Medulla oblongata (tissue), 1 donor: ENCODE measurements at regions not wholly inside any gene's neighbourhood (a gene's known extent, or its start where the extent isn't known, plus 50 kb on each side); places are given as distances from the start of the nearest gene placed in this dataset.

ENCODE experiments used
- DNase-seq: peaks from one replicate; pipeline ENCODE4 v3.0.0-alpha.2; 2015; ENCODE audit errors: extremely low spot score

GRCh38 chr2:20560011-20560410 lies 90.9 kb downstream of the HS1BP3 start:
- DNase-seq = no peak

DNA sequence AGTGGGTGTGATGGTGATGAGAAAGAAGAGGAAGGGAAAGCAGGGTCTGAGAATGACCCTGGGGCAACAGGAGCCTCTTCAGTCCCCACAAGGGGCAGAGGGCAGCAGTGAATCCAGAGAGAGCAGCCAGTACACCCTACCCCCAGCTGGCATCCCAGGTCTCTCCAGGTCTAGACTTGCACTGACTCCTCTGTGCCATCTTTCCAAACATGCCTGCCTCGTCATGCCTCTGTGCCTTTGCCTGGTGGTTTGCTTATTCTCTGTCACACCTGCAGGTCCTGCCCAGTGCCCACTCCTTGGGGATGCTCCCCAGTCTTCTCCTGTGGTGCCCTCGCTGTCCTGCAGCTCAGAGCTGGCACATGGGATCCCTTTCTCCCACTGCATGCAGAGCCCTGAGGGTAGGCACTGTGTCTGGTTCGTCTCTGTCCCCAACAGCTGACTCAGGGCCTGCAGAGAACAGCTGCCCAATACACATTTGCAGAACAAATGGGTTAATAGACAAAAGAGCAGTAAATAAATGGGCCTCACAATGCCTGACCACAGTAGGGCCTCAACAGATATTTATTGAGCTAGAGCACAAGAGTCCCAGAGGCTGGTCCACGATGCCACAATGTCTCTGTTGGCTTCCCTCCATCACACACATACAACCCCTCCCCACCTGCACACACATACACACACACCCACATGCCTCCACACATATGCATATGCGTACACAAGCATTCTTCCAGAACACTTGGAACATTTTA lies 89.8 kb downstream of the HS1BP3 start:
- no peak for DNase-seq

- no peak for DNase-seq
Measured at GRCh38 chr2:20561637-20562454, 89.1 kb downstream of the HS1BP3 start.

- no peak for DNase-seq
Measured at GRCh38 chr2:20562540-20563225, 88.2 kb downstream of the HS1BP3 start.

DNA sequence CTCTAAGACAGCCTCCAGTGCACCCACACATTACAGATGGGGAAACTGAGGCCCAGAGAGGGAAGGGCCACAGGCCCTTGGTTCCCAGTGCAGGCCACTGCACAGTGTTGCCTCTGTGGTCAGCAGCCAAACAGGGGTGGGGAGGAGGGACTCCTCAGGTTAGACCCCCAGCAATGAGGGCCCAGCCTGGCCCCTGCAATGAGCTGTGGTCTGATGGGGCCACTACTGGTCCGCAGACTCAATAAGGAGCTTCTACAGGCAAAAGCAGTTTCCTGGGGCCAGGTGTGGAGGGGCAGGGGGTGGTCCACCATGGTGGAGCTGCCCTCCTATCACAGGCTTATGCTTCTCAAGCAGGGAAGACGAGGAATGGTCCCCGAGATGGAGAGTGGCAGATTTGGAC lies 87.6 kb downstream of the HS1BP3 start:
- no peak for DNase-seq

DNA sequence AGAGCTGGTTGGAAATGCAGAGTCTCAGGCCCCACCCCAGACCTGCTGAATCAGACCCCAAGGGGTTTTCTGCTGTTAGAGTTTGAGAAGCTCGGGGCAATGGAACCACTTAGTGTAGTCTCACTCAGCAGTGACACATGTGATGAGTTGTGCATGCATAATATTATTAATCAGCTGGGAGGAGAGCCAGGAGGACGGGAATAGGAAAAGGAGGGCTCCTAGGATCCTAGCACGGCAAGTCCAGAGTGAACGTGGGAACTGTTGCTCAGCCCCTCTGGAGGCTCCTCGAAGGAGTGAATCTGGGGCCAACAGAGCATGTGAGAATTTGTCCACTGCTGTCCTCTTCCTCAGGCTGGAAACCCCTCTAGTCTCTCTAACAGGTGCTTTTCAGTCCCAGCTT lies 87.1 kb downstream of the HS1BP3 start:
- no peak for DNase-seq

DNA sequence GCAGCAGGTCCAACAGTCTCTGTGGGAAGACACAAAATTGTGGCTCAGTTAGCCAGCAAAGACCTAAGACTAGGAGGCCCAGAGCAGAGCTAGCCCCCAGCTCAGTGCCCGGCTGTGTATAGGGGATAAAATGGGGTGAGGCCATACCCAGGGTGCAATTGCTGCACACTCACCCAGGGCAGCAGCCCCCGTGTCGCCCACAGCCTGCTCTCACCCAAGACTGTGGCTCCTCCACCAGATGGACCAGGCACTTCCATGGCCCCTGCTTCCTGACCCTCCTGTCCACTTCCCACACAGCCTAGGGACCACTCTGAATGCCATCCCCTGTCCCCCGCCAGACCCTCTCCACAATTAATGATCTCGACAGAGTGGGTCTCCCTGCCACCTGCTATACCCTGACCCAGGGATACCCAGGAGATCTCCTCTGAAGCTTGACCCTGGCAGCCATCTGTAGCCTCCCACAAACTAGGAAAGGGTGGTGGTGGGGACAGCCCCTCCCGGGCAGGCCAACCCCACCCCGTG lies 85.7 kb downstream of the HS1BP3 start:
- DNase-seq = no peak

GRCh38 chr2:20565623-20566236 lies 85.2 kb downstream of the HS1BP3 start:
- no peak for DNase-seq

GRCh38 chr2:20566331-20566730 lies 84.6 kb downstream of the HS1BP3 start:
- DNase-seq = no peak

DNA sequence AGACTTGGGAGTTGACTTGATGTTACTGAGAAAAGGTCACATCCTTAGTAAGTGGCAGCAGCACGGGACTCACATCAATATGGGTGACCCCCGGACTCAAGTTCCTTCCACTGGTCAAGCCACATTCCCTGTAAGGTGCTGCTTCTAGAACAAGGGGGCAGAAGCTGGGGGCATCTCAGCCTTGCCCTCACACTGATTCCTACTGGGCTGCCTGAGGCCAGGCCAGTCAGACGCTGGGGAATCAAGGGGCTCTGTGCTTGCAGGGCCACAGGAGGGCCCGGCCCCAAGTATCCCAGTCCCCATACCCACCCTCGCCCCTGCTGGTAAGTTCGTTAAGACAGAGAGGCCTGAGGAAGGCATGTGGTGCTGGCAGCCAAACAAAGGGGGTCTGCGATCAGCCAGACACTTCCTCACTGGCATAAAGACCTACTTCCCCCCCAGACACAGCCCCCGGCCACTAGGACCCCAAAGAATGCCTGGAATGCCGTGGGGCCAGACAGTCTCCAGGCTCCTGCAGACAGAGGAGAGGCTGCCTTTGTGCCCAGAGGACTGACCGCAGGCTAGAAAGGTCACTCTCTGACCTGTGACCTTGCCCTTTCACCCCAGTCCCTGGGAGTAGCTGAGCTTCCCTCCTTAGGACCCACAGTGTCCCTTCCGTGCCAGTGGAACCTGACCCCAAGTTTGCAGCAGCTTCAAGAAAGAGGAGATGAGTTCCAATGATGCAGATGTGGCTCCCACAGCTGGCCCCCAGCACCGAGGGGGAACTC lies 83.6 kb downstream of the HS1BP3 start:
- DNase-seq = no peak
